ENCODE measurements at regions not wholly inside any gene's neighbourhood (a gene's known extent, or its start where the extent isn't known, plus 50 kb on each side); places are given as distances from the start of the nearest gene placed in this dataset.

DNA sequence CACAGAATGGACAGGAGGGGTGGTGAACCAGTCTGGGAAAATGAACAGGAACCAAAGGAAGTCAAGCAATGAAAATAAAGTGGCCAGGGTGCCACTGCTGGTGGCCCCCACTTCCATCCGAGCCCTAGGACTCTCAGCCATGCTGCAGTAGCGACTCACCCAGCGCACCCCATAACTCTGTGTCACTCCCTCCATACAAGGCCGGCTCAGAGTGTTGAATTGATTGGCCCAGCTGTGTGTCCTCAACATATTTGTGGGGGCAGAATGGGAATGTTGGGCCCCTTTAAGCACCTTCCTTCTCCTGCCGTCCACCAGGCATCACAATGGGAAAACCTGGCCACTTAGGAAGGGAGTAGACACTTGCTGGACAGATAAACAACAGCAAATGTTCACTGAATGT is 169.0 kb upstream of the SDK2 start:
- Histone ChIP-seq H3K4me3 (ENCODE audit: low read depth in 1 of 5, low read length in 5 of 5) (no peak overlapping the region), H3K27me3 (ENCODE audit: control insufficient read depth in 5 of 5, insufficient read depth in 4 of 5, low read length in 5 of 5) (peaks cover 0 to 2% (median 0%) of the 10 kb centered on the region in 5 donors), H3K4me1 (ENCODE audit: control insufficient read depth in 5 of 5, insufficient read depth in 5 of 5, low read length in 5 of 5) (no peaks in the 10 kb centered on the region), H3K9ac (ENCODE audit: low read length in 5 of 5) (no peak overlapping the region), H3K27ac (ENCODE audit: low read depth, low read length) (no peak overlapping the region), H3K9me3 (ENCODE audit: control insufficient read depth in 5 of 5, low read length in 5 of 5) (no peaks in the 10 kb centered on the region), H3K36me3 (ENCODE audit: control insufficient read depth in 5 of 5, insufficient read depth in 5 of 5, low read length in 5 of 5) (no peaks in the 10 kb centered on the region)

- Histone ChIP-seq H3K27ac (ENCODE audit: low read depth, low read length) (no peak overlapping the region), H3K36me3 (ENCODE audit: control insufficient read depth in 5 of 5, insufficient read depth in 5 of 5, low read length in 5 of 5) (no peaks in the 10 kb centered on the region), H3K27me3 (ENCODE audit: control insufficient read depth in 5 of 5, insufficient read depth in 4 of 5, low read length in 5 of 5) (peaks cover 0 to 2% (median 0%) of the 10 kb centered on the region in 5 donors), H3K4me3 (ENCODE audit: low read depth in 1 of 5, low read length in 5 of 5) (no peak overlapping the region), H3K4me1 (ENCODE audit: control insufficient read depth in 5 of 5, insufficient read depth in 5 of 5, low read length in 5 of 5) (no peaks in the 10 kb centered on the region), H3K9ac (ENCODE audit: low read length in 5 of 5) (no peak overlapping the region), H3K9me3 (ENCODE audit: control insufficient read depth in 5 of 5, low read length in 5 of 5) (no peaks in the 10 kb centered on the region)
These were observed 169.8 kb upstream of the SDK2 start for GRCh38 chr17:73814075-73814474.

DNA sequence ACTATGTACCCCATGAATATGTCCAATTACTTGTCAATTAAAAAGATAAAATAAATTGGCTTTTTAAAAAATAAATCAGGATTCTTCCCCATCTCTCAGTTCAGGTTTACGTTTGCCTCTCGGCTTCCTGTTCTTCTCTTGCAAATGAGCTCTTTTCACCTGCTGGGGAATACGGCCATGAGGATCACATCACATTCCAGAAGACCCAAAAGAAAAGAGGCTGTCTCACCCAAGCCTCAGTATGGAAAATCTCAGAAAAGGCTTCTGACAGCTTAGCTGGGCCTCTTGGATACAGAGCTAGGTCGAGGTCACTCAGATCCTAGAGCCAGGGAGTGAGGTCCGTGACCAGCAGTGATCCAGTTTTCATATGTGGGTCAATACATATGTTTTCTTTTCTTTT is 171.2 kb upstream of the SDK2 start:
- Histone ChIP-seq H3K9ac (ENCODE audit: low read length in 5 of 5) (no peak overlapping the region), H3K36me3 (ENCODE audit: control insufficient read depth in 5 of 5, insufficient read depth in 5 of 5, low read length in 5 of 5) (no peaks in the 10 kb centered on the region), H3K4me3 (ENCODE audit: low read depth in 1 of 5, low read length in 5 of 5) (no peak overlapping the region), H3K27ac (ENCODE audit: low read depth, low read length) (no peak overlapping the region), H3K9me3 (ENCODE audit: control insufficient read depth in 5 of 5, low read length in 5 of 5) (no peaks in the 10 kb centered on the region), H3K27me3 (ENCODE audit: control insufficient read depth in 5 of 5, insufficient read depth in 4 of 5, low read length in 5 of 5) (peaks cover 0 to 4% (median 0%) of the 10 kb centered on the region in 5 donors), H3K4me1 (ENCODE audit: control insufficient read depth in 5 of 5, insufficient read depth in 5 of 5, low read length in 5 of 5) (no peaks in the 10 kb centered on the region)

- Histone ChIP-seq H3K27ac (ENCODE audit: low read depth, low read length) (no peak overlapping the region), H3K4me3 (ENCODE audit: low read depth in 1 of 5, low read length in 5 of 5) (no peak overlapping the region), H3K9ac (ENCODE audit: low read length in 5 of 5) (no peak overlapping the region), H3K4me1 (ENCODE audit: control insufficient read depth in 5 of 5, insufficient read depth in 5 of 5, low read length in 5 of 5) (no peaks in the 10 kb centered on the region), H3K36me3 (ENCODE audit: control insufficient read depth in 5 of 5, insufficient read depth in 5 of 5, low read length in 5 of 5) (no peaks in the 10 kb centered on the region), H3K9me3 (ENCODE audit: control insufficient read depth in 5 of 5, low read length in 5 of 5) (no peaks in the 10 kb centered on the region), H3K27me3 (ENCODE audit: control insufficient read depth in 5 of 5, insufficient read depth in 4 of 5, low read length in 5 of 5) (peaks cover 4 to 17% (median 9%) of the 10 kb centered on the region in 5 donors)
These were observed 175.5 kb upstream of the SDK2 start for GRCh38 chr17:73819440-73820395.

GRCh38 chr17:73820686-73821448 is 176.6 kb upstream of the SDK2 start:
- H3K4me3 ChIP-seq (ENCODE audit: low read depth in 1 of 5, low read length in 5 of 5): no peak overlapping the region
- peaks cover 6 to 23% (median 13%) of the 10 kb centered on the region in 5 donors for H3K27me3 ChIP-seq (ENCODE audit: control insufficient read depth in 5 of 5, insufficient read depth in 4 of 5, low read length in 5 of 5)
- no peaks in the 10 kb centered on the region for H3K36me3 ChIP-seq (ENCODE audit: control insufficient read depth in 5 of 5, insufficient read depth in 5 of 5, low read length in 5 of 5)
- H3K27ac ChIP-seq (ENCODE audit: low read depth, low read length): no peak overlapping the region
- no peaks in the 10 kb centered on the region for H3K9me3 ChIP-seq (ENCODE audit: control insufficient read depth in 5 of 5, low read length in 5 of 5)
- H3K4me1 ChIP-seq (ENCODE audit: control insufficient read depth in 5 of 5, insufficient read depth in 5 of 5, low read length in 5 of 5): no peaks in the 10 kb centered on the region
- no peak overlapping the region for H3K9ac ChIP-seq (ENCODE audit: low read length in 5 of 5)

DNA sequence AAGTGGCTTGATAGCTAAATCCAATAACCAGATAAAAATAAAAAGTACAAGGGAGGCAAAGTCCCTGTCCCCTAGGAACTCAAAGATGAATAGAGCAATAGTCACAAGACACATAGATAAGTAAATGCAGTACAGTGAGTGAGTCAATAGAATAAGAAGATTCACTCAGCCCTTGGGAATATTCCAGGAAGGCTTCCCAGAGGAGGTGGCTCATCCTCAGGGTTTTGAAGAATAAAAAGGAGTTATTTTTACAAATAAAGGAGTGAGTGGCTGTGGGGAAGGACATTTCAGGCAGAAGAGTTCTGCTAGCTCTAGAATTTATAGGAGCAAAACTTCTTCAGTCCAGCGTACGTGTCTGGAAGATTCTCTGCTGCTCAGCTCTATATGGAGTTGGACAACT is 177.4 kb upstream of the SDK2 start:
- no peaks in the 10 kb centered on the region for H3K4me1 ChIP-seq (ENCODE audit: control insufficient read depth in 5 of 5, insufficient read depth in 5 of 5, low read length in 5 of 5)
- no peak overlapping the region for H3K9ac ChIP-seq (ENCODE audit: low read length in 5 of 5)
- H3K27me3 ChIP-seq (ENCODE audit: control insufficient read depth in 5 of 5, insufficient read depth in 4 of 5, low read length in 5 of 5): peaks cover 9 to 26% (median 17%) of the 10 kb centered on the region in 5 donors
- H3K4me3 ChIP-seq (ENCODE audit: low read depth in 1 of 5, low read length in 5 of 5): no peak overlapping the region
- H3K36me3 ChIP-seq (ENCODE audit: control insufficient read depth in 5 of 5, insufficient read depth in 5 of 5, low read length in 5 of 5): no peaks in the 10 kb centered on the region
- H3K27ac ChIP-seq (ENCODE audit: low read depth, low read length): no peak overlapping the region
- no peaks in the 10 kb centered on the region for H3K9me3 ChIP-seq (ENCODE audit: control insufficient read depth in 5 of 5, low read length in 5 of 5)

- Histone ChIP-seq H3K9ac (ENCODE audit: low read length in 5 of 5) (no peak overlapping the region), H3K9me3 (ENCODE audit: control insufficient read depth in 5 of 5, low read length in 5 of 5) (no peaks in the 10 kb centered on the region), H3K4me3 (ENCODE audit: low read depth in 1 of 5, low read length in 5 of 5) (no peak overlapping the region), H3K4me1 (ENCODE audit: control insufficient read depth in 5 of 5, insufficient read depth in 5 of 5, low read length in 5 of 5) (peaks cover 0 to 3% (median 0%) of the 10 kb centered on the region in 5 donors), H3K36me3 (ENCODE audit: control insufficient read depth in 5 of 5, insufficient read depth in 5 of 5, low read length in 5 of 5) (no peaks in the 10 kb centered on the region), H3K27ac (ENCODE audit: low read depth, low read length) (no peak overlapping the region), H3K27me3 (ENCODE audit: control insufficient read depth in 5 of 5, insufficient read depth in 4 of 5, low read length in 5 of 5) (peaks cover 10 to 26% (median 17%) of the 10 kb centered on the region in 5 donors)
These were observed 178.1 kb upstream of the SDK2 start for GRCh38 chr17:73822371-73822770.

DNA sequence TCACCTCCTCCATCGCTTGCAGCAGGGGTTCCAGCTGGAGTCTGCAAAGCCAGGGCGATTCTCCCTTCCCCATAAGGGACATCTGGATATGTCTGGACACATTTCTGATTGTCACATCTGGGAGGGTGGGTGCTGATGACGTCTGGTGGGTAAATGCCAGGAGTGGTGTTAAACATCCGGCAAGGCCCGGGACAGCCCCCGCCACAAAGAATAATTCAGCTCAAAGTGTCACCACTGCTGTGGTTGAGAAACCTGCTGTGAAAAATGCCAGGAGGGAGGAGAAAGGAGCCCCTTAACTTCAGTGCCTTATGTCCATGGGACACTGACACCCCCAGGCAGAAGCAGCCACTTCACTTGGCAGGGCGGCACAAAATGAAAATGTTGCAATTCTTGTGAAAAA is 179.4 kb upstream of the SDK2 start:
- peaks cover 10 to 26% (median 17%) of the 10 kb centered on the region in 5 donors for H3K27me3 ChIP-seq (ENCODE audit: control insufficient read depth in 5 of 5, insufficient read depth in 4 of 5, low read length in 5 of 5)
- no peaks in the 10 kb centered on the region for H3K36me3 ChIP-seq (ENCODE audit: control insufficient read depth in 5 of 5, insufficient read depth in 5 of 5, low read length in 5 of 5)
- peaks cover 0 to 11% (median 0%) of the 10 kb centered on the region in 5 donors for H3K4me1 ChIP-seq (ENCODE audit: control insufficient read depth in 5 of 5, insufficient read depth in 5 of 5, low read length in 5 of 5)
- no peak overlapping the region for H3K27ac ChIP-seq (ENCODE audit: low read depth, low read length)
- no peak overlapping the region for H3K9ac ChIP-seq (ENCODE audit: low read length in 5 of 5)
- no peaks in the 10 kb centered on the region for H3K9me3 ChIP-seq (ENCODE audit: control insufficient read depth in 5 of 5, low read length in 5 of 5)
- H3K4me3 ChIP-seq (ENCODE audit: low read depth in 1 of 5, low read length in 5 of 5): no peak overlapping the region

- Histone ChIP-seq H3K27ac (ENCODE audit: low read depth, low read length) (no peak overlapping the region), H3K4me1 (ENCODE audit: control insufficient read depth in 5 of 5, insufficient read depth in 5 of 5, low read length in 5 of 5) (peaks cover 0 to 11% (median 0%) of the 10 kb centered on the region in 5 donors), H3K9me3 (ENCODE audit: control insufficient read depth in 5 of 5, low read length in 5 of 5) (no peaks in the 10 kb centered on the region), H3K4me3 (ENCODE audit: low read depth in 1 of 5, low read length in 5 of 5) (no peak overlapping the region), H3K36me3 (ENCODE audit: control insufficient read depth in 5 of 5, insufficient read depth in 5 of 5, low read length in 5 of 5) (no peaks in the 10 kb centered on the region), H3K27me3 (ENCODE audit: control insufficient read depth in 5 of 5, insufficient read depth in 4 of 5, low read length in 5 of 5) (peaks cover 10 to 26% (median 17%) of the 10 kb centered on the region in 5 donors), H3K9ac (ENCODE audit: low read length in 5 of 5) (no peak overlapping the region)
These were observed 180.1 kb upstream of the SDK2 start for GRCh38 chr17:73824321-73824720.

Measured in subcutaneous abdominal adipose tissue (tissue), 5 donors.